Activated CD4-positive, alpha-beta T cell treated with anti-CD3 and anti-CD28 coated beads, Interleukin-2, amount 10 ng/mL, durations not matched to agents 24 days and 14 days (primary cell): ENCODE measurements at regions not wholly inside any gene's neighbourhood (a gene's known extent, or its start where the extent isn't known, plus 50 kb on each side); places are given as distances from the start of the nearest gene placed in this dataset.
"Not testable (repeated sequence)": the region's sequence is repeated elsewhere in the genome, so short reads cannot be mapped to it uniquely, and the experiment has no call there.

ENCODE experiments used
- DNase-seq: peaks from one replicate; pipeline ENCODE4 v3.0.0; 2022
- H3K27ac Mint-ChIP-seq: one replicate; pipeline ENCODE4 v1.8.0; 2022; ENCODE audit warnings: mild to moderate bottlenecking, mixed read lengths
- H3K27me3 Mint-ChIP-seq: one replicate; pipeline ENCODE4 v1.8.0; 2022; ENCODE audit warnings: mixed read lengths
- H3K36me3 Mint-ChIP-seq: one replicate; pipeline ENCODE4 v1.8.0; 2022; ENCODE audit warnings: low read depth, mild to moderate bottlenecking, mixed read lengths
- H3K4me1 Mint-ChIP-seq: one replicate; pipeline ENCODE4 v1.8.0; 2021; ENCODE audit warnings: mixed read lengths
- H3K4me3 Mint-ChIP-seq: one replicate; pipeline ENCODE4 v1.8.0; 2022; ENCODE audit warnings: mild to moderate bottlenecking, moderate library complexity, mixed read lengths
- H3K9me3 Mint-ChIP-seq: one replicate; pipeline ENCODE4 v1.8.0; 2021; ENCODE audit warnings: mixed read lengths
- intact Hi-C: fragments of 100-400 bp; cut with micrococcal nuclease; formaldehyde crosslinking; loops from one replicate; pipeline ENCODE4 v1.15.1; 2023

DNA sequence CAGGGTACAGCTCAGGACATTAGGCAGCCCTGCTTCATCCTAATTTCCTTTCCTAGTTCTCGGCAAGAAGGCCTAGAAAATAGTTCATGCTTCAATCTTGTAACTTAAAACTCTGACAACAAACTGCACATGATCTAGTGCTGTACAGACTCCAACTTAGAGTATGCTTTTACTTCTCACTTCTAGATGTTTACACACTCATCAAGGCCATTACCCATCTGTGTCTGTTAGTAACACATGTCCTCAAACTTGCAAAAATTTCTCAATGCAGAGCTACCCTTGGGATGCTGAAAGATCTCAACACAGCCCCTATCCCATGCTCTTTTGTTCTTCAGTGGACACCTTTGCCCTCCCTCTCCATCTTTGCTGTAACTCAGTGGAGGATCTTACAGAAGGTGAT lies 252.0 kb downstream of the OSR1 start:
- no peaks in the 10 kb centered on the region for H3K36me3 Mint-ChIP-seq
- no peak overlapping the region for H3K27ac Mint-ChIP-seq
- no peak for DNase-seq
- no peaks in the 10 kb centered on the region for H3K27me3 Mint-ChIP-seq
- H3K4me1 Mint-ChIP-seq = no peaks in the 10 kb centered on the region
- no peak overlapping the region for H3K4me3 Mint-ChIP-seq
- H3K9me3 Mint-ChIP-seq = no peaks in the 10 kb centered on the region
- intact Hi-C loops = no loop called here

- DNase-seq = no peak
- intact Hi-C loops = no loop called here
- no peak overlapping the region for H3K4me3 Mint-ChIP-seq
- H3K36me3 Mint-ChIP-seq = no peaks in the 10 kb centered on the region
- no peaks in the 10 kb centered on the region for H3K4me1 Mint-ChIP-seq
- no peak overlapping the region for H3K27ac Mint-ChIP-seq
- no peaks in the 10 kb centered on the region for H3K27me3 Mint-ChIP-seq
- no peaks in the 10 kb centered on the region for H3K9me3 Mint-ChIP-seq
Measured at GRCh38 chr2:19104503-19104902, 253.9 kb downstream of the OSR1 start.

- DNase-seq = no peak
- H3K9me3 Mint-ChIP-seq = no peaks in the 10 kb centered on the region
- no peak overlapping the region for H3K4me3 Mint-ChIP-seq
- intact Hi-C loops = no loop called here
- no peak overlapping the region for H3K27ac Mint-ChIP-seq
- H3K4me1 Mint-ChIP-seq = no peaks in the 10 kb centered on the region
- H3K27me3 Mint-ChIP-seq = no peaks in the 10 kb centered on the region
- H3K36me3 Mint-ChIP-seq = no peaks in the 10 kb centered on the region
Measured at GRCh38 chr2:19102696-19103423, 255.6 kb downstream of the OSR1 start.

- intact Hi-C loops = no loop called here
- DNase-seq = no peak
- Mint-ChIP-seq H3K4me3 (no peak overlapping the region), H3K36me3 (no peaks in the 10 kb centered on the region), H3K4me1 (no peaks in the 10 kb centered on the region), H3K27ac (no peak overlapping the region), H3K27me3 (no peaks in the 10 kb centered on the region), H3K9me3 (no peaks in the 10 kb centered on the region)
Measured at GRCh38 chr2:19101968-19102367, 256.5 kb downstream of the OSR1 start.

GRCh38 chr2:19100570-19100969 lies 257.9 kb downstream of the OSR1 start:
- Mint-ChIP-seq H3K36me3 (no peaks in the 10 kb centered on the region), H3K27me3 (no peaks in the 10 kb centered on the region), H3K27ac (no peak overlapping the region), H3K4me1 (no peaks in the 10 kb centered on the region), H3K9me3 (no peaks in the 10 kb centered on the region), H3K4me3 (no peak overlapping the region)
- intact Hi-C loops = no loop called here
- DNase-seq = no peak

DNA sequence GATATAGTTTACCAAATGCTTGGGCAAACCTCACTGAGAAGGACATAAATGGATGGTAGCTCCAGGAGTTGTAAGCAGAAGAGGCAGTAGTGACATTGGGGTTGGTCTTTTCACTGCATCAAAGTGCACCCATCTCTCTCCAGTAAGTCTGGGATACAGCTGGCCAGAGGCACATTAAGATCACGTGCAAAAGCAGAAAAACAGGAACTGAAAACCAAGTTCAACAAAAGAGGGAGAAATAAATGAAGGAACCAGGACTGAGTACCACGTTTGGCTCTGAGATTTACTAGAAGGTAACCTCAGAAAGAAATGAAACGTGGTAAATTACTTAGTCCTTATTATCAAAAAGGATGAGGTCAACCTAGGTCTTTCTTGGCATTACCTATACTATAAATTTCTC lies 259.2 kb downstream of the OSR1 start:
- intact Hi-C loops = no loop called here
- Mint-ChIP-seq H3K4me1 (no peaks in the 10 kb centered on the region), H3K27ac (no peak overlapping the region), H3K4me3 (no peak overlapping the region), H3K36me3 (no peaks in the 10 kb centered on the region), H3K9me3 (peaks cover 6% of the 10 kb centered on the region), H3K27me3 (no peaks in the 10 kb centered on the region)
- no peak for DNase-seq

DNA sequence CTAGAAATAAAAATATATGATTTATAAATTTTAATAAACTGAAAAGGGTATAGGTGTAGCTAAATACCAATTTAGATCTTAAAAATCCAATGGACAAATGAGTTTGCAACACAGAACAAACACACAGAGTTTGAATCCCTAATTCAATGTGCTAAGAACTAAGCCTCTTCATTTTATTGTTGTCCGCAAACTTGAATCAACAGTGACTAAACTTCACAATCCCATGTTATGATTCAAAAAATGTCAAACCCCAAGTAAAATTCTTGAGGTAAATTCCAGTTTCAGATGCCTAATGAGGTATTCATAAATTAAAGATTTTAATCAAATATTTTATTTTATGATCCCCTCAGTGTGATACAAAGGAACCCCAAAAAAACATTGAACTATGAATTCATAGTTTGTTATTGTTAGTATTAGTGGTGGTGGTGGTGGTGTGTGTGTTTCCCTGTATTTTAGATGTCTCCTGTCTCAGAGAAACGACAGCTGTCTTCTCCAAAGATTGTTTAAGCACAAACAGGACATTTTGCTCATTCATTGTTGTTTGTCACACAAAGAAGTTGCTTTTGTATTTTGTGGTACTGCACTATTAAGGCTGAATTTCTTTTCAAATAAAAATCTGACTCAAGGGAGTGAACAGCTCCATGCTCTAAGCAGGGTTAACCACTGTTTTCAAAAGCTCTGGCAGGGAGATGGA lies 259.8 kb downstream of the OSR1 start:
- no peaks in the 10 kb centered on the region for H3K36me3 Mint-ChIP-seq
- no peaks in the 10 kb centered on the region for H3K4me1 Mint-ChIP-seq
- DNase-seq = no peak
- no peak overlapping the region for H3K27ac Mint-ChIP-seq
- H3K27me3 Mint-ChIP-seq = no peaks in the 10 kb centered on the region
- peaks cover 6% of the 10 kb centered on the region for H3K9me3 Mint-ChIP-seq
- intact Hi-C loops = no loop called here
- no peak overlapping the region for H3K4me3 Mint-ChIP-seq

GRCh38 chr2:19089476-19089875 lies 268.9 kb downstream of the OSR1 start:
- DNase-seq, H3K36me3 Mint-ChIP-seq, intact Hi-C loops, H3K27me3 Mint-ChIP-seq, H3K4me1 Mint-ChIP-seq, H3K27ac Mint-ChIP-seq, H3K4me3 Mint-ChIP-seq: not testable (repeated sequence)
- H3K9me3 Mint-ChIP-seq = peaks cover 11% of the 10 kb centered on the region

DNA sequence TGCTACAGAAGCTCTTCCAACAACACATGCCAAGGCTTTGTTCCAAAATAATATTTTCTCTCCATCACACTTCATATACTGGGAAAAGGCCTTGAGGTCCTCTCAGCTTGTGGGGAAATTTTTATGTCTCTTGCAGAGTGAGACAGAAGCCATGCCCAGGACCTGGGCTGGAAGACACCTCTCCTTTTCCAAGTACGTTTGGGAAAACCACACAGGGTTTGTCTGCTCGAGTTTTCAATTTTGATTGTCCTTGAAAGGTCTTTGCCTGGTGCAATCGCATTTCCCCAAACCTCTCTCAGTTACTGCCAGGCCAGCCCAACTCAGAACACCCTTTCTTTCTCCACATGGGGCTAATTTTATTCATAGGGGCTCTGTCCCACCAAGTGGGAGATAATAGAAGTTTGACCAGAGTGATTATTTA lies 272.2 kb downstream of the OSR1 start:
- Mint-ChIP-seq H3K4me1 (no peaks in the 10 kb centered on the region), H3K9me3 (peaks cover 7% of the 10 kb centered on the region), H3K4me3 (no peak overlapping the region), H3K36me3 (no peaks in the 10 kb centered on the region), H3K27ac (no peak overlapping the region), H3K27me3 (no peaks in the 10 kb centered on the region)
- intact Hi-C loops = no loop called here
- DNase-seq = no peak

GRCh38 chr2:19078709-19079108 lies 279.7 kb downstream of the OSR1 start:
- intact Hi-C loops = no loop called here
- Mint-ChIP-seq H3K9me3 (peaks cover 3% of the 10 kb centered on the region), H3K27ac (no peak overlapping the region), H3K4me1 (no peaks in the 10 kb centered on the region), H3K36me3 (no peaks in the 10 kb centered on the region), H3K4me3 (no peak overlapping the region), H3K27me3 (no peaks in the 10 kb centered on the region)
- no peak for DNase-seq

- no peaks in the 10 kb centered on the region for H3K9me3 Mint-ChIP-seq
- H3K4me1 Mint-ChIP-seq = no peaks in the 10 kb centered on the region
- no peaks in the 10 kb centered on the region for H3K36me3 Mint-ChIP-seq
- intact Hi-C loops = no loop called here
- H3K27me3 Mint-ChIP-seq = no peaks in the 10 kb centered on the region
- no peak for DNase-seq
- H3K27ac Mint-ChIP-seq = no peak overlapping the region
- H3K4me3 Mint-ChIP-seq = no peak overlapping the region
Measured at GRCh38 chr2:19073522-19073921, 284.9 kb downstream of the OSR1 start.

- no peaks in the 10 kb centered on the region for H3K27me3 Mint-ChIP-seq
- H3K4me1 Mint-ChIP-seq = no peaks in the 10 kb centered on the region
- H3K9me3 Mint-ChIP-seq = no peaks in the 10 kb centered on the region
- no peak for DNase-seq
- no peak overlapping the region for H3K4me3 Mint-ChIP-seq
- no peak overlapping the region for H3K27ac Mint-ChIP-seq
- intact Hi-C loops = no loop called here
- H3K36me3 Mint-ChIP-seq = no peaks in the 10 kb centered on the region
Measured at GRCh38 chr2:19072161-19072560, 286.3 kb downstream of the OSR1 start.

DNA sequence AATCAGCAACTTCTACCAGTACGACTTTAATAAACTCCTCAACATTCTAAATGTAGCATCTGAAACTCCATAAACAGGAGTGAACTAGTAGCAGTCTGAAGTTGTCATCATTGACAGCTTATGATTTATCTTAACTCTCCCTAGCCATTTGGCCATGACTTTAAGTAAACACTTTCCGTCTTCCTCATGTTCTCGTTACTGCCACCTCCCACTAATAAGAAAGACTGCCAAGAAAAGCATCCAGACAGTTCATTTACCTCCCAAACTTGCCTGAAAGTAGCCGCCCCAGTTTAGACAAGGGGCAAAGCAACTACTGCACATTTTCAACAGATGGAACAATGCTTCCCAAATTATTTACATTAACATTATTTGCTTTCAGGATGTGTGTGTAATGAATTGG lies 287.5 kb downstream of the OSR1 start:
- Mint-ChIP-seq H3K27me3 (no peaks in the 10 kb centered on the region), H3K36me3 (no peaks in the 10 kb centered on the region), H3K4me3 (no peak overlapping the region), H3K27ac (no peak overlapping the region), H3K9me3 (no peaks in the 10 kb centered on the region), H3K4me1 (no peaks in the 10 kb centered on the region)
- intact Hi-C loops = no loop called here
- no peak for DNase-seq

DNA sequence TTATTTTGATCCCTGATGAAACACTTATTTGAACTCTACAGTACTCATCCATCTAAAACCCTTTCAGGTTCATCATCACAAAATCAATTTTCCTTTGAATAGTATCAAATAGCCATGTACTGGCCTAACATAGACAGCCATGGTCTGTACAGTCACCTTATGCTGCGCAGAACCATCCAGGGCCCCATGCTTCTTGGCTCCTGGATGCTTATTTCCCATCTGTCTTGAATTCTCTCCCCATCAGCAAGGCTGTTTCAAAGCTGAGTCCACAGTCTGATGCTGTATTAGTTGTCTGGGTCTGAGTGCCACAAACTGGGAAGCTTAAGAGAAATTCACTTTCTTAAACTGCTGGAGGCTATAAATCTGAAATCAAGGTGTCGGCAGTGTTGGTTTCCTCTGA lies 290.2 kb downstream of the OSR1 start:
- H3K4me1 Mint-ChIP-seq = no peaks in the 10 kb centered on the region
- H3K27ac Mint-ChIP-seq = no peak overlapping the region
- no peaks in the 10 kb centered on the region for H3K9me3 Mint-ChIP-seq
- H3K4me3 Mint-ChIP-seq = no peak overlapping the region
- H3K36me3 Mint-ChIP-seq = no peaks in the 10 kb centered on the region
- intact Hi-C loops = no loop called here
- DNase-seq = no peak
- no peaks in the 10 kb centered on the region for H3K27me3 Mint-ChIP-seq

GRCh38 chr2:19062370-19062769 lies 296.1 kb downstream of the OSR1 start:
- no peaks in the 10 kb centered on the region for H3K27me3 Mint-ChIP-seq
- no peak overlapping the region for H3K4me3 Mint-ChIP-seq
- intact Hi-C loops = no loop called here
- H3K4me1 Mint-ChIP-seq = no peaks in the 10 kb centered on the region
- no peak overlapping the region for H3K27ac Mint-ChIP-seq
- H3K9me3 Mint-ChIP-seq = no peaks in the 10 kb centered on the region
- peak; percentile 37 for DNase-seq
- H3K36me3 Mint-ChIP-seq = no peaks in the 10 kb centered on the region
